ENCODE measurements at regions not wholly inside any gene's neighbourhood (a gene's known extent, or its start where the extent isn't known, plus 50 kb on each side); places are given as distances from the start of the nearest gene placed in this dataset.

DNA sequence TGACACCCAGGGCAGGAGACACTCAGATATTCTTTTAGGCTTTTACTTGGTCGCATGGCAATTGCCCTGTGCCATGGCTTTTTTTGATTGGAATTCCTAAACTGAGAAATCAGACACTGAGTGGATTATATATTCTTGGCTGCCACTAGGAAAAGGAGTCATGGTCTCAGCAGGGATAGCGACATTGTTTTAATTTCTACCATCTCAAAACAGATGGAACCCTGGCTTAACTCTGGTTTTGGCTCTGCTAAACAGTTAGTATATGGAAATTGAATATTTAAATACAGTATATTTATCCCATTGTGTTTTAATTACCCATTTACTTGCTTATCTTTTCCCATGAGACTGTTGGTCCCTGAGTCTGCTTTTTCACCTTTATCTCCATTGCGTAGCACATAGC is 84.0 kb downstream of the DACT1 start:
- TF ChIP-seq, protein P1, sequence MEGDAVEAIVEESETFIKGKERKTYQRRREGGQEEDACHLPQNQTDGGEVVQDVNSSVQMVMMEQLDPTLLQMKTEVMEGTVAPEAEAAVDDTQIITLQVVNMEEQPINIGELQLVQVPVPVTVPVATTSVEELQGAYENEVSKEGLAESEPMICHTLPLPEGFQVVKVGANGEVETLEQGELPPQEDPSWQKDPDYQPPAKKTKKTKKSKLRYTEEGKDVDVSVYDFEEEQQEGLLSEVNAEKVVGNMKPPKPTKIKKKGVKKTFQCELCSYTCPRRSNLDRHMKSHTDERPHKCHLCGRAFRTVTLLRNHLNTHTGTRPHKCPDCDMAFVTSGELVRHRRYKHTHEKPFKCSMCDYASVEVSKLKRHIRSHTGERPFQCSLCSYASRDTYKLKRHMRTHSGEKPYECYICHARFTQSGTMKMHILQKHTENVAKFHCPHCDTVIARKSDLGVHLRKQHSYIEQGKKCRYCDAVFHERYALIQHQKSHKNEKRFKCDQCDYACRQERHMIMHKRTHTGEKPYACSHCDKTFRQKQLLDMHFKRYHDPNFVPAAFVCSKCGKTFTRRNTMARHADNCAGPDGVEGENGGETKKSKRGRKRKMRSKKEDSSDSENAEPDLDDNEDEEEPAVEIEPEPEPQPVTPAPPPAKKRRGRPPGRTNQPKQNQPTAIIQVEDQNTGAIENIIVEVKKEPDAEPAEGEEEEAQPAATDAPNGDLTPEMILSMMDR (IDR thresholded peaks at IDR 0.05; ENCODE audit: low read depth, low read length, poor library complexity, severe bottlenecking) = no peak
- no peak for TF ChIP-seq EZH2phosphoT487 (IDR thresholded peaks at IDR 0.05; ENCODE audit: borderline replicate concordance, low read length)

Data from DOHH2 (cell line).